GM12874 (cell line): ENCODE measurements at regions not wholly inside any gene's neighbourhood (a gene's known extent, or its start where the extent isn't known, plus 50 kb on each side); places are given as distances from the start of the nearest gene placed in this dataset.

Source experiments
- TF ChIP-seq, protein P1 (sequence below): IDR thresholded peaks from 2 replicates; pipeline ENCODE4 v1.5.1; 2011; ENCODE audit warnings: low read depth, mild to moderate bottlenecking, control low read depth, low read length, moderate library complexity; ENCODE audit not compliant: insufficient read depth

DNA sequence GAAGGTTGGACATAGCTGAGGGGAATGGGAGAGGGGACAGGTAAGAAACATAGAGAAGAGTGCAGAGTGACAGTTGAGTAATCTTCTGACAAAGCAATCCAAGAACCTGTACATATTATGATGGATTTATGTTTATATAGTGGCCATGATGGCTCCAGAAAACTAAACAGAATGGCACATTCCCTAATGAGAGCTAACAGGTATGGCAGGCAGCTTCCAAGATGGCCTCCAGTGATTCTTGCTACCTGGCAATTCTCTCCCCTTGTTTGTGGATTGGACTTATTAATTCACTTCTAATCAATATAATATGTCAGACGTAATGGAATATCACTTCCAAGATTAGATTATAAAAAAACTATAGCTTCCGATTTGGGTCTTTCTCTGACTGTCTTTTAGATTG lies 359.5 kb downstream of the DTHD1 start:
- TF ChIP-seq, protein P1, sequence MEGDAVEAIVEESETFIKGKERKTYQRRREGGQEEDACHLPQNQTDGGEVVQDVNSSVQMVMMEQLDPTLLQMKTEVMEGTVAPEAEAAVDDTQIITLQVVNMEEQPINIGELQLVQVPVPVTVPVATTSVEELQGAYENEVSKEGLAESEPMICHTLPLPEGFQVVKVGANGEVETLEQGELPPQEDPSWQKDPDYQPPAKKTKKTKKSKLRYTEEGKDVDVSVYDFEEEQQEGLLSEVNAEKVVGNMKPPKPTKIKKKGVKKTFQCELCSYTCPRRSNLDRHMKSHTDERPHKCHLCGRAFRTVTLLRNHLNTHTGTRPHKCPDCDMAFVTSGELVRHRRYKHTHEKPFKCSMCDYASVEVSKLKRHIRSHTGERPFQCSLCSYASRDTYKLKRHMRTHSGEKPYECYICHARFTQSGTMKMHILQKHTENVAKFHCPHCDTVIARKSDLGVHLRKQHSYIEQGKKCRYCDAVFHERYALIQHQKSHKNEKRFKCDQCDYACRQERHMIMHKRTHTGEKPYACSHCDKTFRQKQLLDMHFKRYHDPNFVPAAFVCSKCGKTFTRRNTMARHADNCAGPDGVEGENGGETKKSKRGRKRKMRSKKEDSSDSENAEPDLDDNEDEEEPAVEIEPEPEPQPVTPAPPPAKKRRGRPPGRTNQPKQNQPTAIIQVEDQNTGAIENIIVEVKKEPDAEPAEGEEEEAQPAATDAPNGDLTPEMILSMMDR = no peak

DNA sequence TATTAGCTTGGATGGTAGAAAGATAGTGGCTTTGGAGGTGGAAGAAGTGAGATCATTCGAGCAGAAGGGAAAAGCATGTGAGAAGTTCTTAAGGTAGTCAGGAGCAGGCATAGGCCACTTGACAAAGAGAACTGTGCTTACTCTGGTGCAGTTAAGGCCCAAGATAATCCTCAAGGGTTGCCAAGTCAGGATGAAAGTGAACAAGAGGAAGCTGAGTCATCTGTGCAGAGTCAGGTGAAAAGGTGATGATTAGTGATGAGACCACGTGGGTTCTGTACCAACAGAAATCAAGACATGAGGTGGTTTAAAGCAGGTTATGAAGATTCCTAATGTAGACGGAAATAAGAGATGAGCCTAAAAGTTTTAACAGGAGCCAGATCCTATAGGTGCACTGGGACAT lies 369.8 kb downstream of the DTHD1 start:
- TF ChIP-seq, protein P1 = no peak

DNA sequence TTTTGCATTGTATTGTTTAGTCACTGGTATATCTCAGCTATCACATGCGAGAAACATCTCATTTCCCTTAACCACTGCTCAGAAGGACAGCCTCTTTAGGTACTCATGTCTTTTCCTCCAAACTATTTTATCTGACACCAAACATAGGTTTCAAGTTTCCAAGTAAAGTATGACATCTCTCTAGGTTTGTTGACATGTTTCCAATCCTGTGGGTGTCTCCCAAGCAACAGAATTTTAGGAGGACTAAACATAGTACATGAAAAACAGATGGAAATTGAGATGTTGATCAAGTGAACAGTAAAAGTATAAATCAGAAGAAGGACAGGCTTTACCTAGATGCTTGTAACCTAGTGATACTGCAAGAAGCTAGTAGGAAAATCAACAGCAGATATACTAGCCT lies 371.4 kb downstream of the DTHD1 start:
- TF ChIP-seq, protein P1 = no peak

DNA sequence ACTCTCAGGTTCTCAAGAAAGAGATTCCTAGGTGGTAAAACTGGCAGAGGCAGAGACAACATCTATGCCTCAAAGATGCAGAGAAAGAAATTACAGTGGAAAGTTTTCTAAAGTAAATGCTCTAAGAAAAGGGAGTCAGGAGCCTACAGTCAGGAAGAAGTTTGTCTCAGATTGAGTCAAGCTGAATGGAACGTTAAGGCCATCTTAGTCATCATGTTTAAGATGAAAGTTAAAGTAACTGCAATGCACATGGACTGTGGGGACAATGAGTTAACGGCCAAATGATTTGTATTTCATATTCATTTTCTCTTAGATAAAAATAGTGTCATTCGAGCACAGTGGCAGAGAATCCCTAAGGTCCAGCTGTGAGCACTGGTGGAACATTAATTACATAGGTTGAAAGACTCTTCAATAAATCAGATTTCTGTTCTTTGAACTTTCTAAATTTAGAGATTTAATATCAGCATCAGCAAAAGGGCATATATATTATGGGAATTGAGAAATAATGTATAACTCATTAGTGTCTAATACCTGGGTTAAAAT lies 384.6 kb downstream of the DTHD1 start:
- TF ChIP-seq, protein P1 = no peak

DNA sequence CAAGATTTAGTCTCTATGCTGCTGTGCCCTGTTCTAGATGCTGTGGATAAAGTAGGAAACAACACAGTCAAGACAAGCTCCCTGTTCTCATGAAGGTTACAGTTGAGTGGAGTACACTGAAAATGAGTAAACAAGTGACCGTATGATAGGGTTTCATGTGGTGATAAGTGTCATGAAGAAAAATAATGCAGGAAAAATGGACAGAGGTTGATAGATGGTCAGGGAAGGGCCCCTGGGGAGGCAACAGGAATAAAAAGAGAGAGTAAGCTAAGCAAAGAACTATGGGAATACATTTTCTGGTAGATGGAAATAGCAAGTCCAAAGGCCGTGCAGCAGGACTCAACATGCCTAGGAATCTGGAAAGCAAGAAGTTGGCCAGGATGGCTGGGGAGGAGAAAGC lies 394.0 kb downstream of the DTHD1 start:
- TF ChIP-seq, protein P1 = no peak

DNA sequence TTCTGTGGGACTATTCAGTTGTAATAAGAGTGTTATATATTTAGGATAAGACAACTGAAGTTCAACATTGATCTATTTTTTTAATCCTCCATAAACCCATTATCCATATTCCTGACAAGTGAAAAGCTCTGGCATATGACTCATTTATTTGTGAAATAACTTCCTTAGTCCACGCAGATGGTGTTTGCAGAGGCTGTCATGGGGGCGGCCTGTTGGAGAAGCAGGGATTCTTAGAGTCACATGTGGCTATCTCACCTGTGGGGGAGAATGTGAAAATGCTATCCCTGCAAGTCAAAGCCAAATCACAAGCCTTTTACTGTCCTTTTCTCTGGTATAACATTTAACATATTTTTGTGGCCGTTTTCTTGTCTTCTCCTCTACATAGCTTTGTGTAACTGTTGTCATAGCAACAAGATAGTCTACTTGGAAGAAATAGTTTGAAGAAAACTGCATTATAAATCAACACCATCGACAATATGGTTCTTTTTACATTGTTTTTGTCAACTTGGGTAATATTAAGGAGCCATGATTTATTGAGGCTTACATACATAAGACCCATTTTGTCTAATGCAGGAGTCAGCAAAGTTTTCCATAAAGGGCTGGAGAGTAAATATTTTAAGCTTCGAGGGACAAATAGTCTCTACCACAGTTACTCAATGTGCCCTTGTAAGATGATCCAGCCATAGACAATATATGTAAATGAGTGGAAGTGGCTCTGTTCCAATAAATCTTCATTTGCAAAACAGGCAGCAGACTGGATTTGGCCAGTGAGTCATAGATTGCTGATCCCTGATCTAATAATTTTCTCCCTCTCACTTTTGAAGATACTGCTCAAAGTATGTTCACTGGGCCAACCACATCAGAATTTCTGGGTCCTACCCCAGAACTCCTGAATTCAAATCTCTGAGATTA lies 395.0 kb downstream of the DTHD1 start:
- TF ChIP-seq, protein P1 = no peak

DNA sequence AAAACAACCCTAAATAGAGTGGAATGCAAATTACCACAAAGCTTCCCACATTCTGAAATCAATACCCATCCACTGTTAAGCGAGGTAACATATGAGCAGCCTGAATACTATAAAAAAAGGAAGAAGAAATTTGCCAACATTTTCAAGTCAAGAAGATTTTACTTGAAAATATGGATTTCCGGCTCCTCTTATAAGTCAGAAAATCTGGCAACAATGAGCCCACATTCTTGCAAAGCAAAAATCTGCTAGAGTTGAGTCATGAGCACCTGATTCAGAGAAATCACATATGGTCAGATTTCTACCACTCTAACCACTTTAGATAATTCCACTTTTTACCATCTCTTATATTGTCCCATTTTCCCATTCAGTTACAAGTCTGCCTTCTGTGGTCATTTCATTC lies 395.7 kb downstream of the DTHD1 start:
- TF ChIP-seq, protein P1 = no peak
